ENCODE measurements at regions not wholly inside any gene's neighbourhood (a gene's known extent, or its start where the extent isn't known, plus 50 kb on each side); places are given as distances from the start of the nearest gene placed in this dataset.

DNA sequence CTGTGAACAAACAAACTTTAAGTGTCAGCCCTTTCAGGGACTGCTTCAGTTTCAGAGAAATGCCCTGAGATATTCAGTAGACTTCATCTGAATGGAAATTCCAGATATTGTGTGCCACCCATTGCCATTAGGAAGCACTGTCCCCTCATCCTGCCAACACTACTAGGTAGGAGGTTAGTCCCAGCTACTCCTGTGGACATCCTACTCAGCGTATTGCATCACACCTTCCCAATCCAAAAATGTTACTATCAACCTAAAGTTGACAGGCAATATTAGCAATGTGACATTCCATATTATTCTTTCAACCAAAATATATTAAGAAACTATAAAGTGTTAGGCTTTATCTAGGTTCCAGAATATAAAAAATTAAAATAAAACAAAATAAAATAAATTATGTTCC, 552.0 kb upstream of the ST8SIA4 start:
- TF ChIP-seq, protein P1, sequence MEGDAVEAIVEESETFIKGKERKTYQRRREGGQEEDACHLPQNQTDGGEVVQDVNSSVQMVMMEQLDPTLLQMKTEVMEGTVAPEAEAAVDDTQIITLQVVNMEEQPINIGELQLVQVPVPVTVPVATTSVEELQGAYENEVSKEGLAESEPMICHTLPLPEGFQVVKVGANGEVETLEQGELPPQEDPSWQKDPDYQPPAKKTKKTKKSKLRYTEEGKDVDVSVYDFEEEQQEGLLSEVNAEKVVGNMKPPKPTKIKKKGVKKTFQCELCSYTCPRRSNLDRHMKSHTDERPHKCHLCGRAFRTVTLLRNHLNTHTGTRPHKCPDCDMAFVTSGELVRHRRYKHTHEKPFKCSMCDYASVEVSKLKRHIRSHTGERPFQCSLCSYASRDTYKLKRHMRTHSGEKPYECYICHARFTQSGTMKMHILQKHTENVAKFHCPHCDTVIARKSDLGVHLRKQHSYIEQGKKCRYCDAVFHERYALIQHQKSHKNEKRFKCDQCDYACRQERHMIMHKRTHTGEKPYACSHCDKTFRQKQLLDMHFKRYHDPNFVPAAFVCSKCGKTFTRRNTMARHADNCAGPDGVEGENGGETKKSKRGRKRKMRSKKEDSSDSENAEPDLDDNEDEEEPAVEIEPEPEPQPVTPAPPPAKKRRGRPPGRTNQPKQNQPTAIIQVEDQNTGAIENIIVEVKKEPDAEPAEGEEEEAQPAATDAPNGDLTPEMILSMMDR (conservative IDR thresholded peaks at IDR 0.05; ENCODE audit: low read length) = no peak
- TF ChIP-seq EZH2phosphoT487 (IDR thresholded peaks at IDR 0.05; ENCODE audit: borderline replicate concordance) = no peak
